Esophagus (tissue), 2 donors: ENCODE measurements at regions not wholly inside any gene's neighbourhood (a gene's known extent, or its start where the extent isn't known, plus 50 kb on each side); places are given as distances from the start of the nearest gene placed in this dataset.

ENCODE experiments used
- H3K27ac ChIP-seq, 2 donors: one replicate each; pipeline ENCODE4 v1.5.1; 2013; ENCODE audit warnings: low read depth in 2 of 2, mild to moderate bottlenecking in 2 of 2, inconsistent platforms in 1 of 2, low read length in 1 of 2, moderate library complexity in 1 of 2
- H3K27me3 ChIP-seq, 2 donors: one replicate each; pipeline ENCODE4 v1.6.1; 2013; ENCODE audit warnings: low read length in 2 of 2, control low read depth in 1 of 2, mild to moderate bottlenecking in 1 of 2; ENCODE audit not compliant: insufficient read depth in 2 of 2, control insufficient read depth in 1 of 2
- H3K36me3 ChIP-seq, 2 donors: one replicate each; pipeline ENCODE4 v1.6.1; 2013; ENCODE audit warnings: low read length in 1 of 2; ENCODE audit not compliant: control insufficient read depth in 2 of 2, insufficient read depth in 2 of 2
- H3K4me1 ChIP-seq, 2 donors: one replicate each; pipeline ENCODE4 v1.6.1; 2013; ENCODE audit warnings: low read length in 1 of 2; ENCODE audit not compliant: control insufficient read depth in 2 of 2, insufficient read depth in 2 of 2
- H3K4me3 ChIP-seq, 2 donors: one replicate each; pipeline ENCODE4 v1.5.1; 2013; ENCODE audit warnings: low read length in 2 of 2, mild to moderate bottlenecking in 2 of 2, low read depth in 1 of 2, moderate library complexity in 1 of 2
- H3K9me3 ChIP-seq, 2 donors: one replicate each; pipeline ENCODE4 v1.6.1; 2013; ENCODE audit warnings: mild to moderate bottlenecking in 2 of 2, low read depth in 1 of 2, low read length in 1 of 2, moderate library complexity in 1 of 2; ENCODE audit not compliant: control insufficient read depth in 2 of 2, insufficient read depth in 1 of 2
- WGBS, 2 donors: extraction: QIAGEN DNeasy Blood & Tissue Kit; methylation state at CpG; one replicate each; pipeline ENCODE4 v1.1.7; 2013; 5-methylcytosine and 5-hydroxymethylcytosine counted together
- donor health status: healthy with polysubstance abuse.
- donor health status: Bipolar disorder and iron deficiency.

GRCh38 chr15:69517052-69517451, 64.4 kb downstream of the RPLP1 start:
- no peak overlapping the region for H3K27ac ChIP-seq
- no peaks in the 10 kb centered on the region for H3K4me1 ChIP-seq
- H3K27me3 ChIP-seq: peaks cover 0 to 3% of the 10 kb centered on the region in 2 donors
- 72 to 73% methylated on average over 2 of the region's 2 CpGs for WGBS, 2 donors
- no peaks in the 10 kb centered on the region for H3K9me3 ChIP-seq
- H3K36me3 ChIP-seq: no peaks in the 10 kb centered on the region
- no peak overlapping the region for H3K4me3 ChIP-seq

DNA sequence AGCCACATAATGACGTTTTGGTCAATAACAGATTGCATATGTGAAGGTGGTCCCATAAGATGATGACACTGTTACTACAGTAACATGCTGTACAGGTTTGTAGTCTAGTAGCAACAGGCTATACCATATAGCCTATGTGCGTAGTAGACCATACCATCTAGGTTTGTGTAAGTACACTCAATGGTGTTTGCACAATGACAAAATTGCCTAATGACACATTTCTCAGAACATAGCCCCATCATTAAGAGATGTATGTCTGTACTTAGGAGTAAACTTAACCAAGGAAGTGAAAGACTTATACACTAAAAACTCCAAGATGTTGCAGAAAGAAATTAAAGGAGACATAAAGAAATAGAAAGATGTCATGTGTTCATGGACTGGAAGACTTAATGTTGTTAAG, 66.2 kb downstream of the RPLP1 start:
- Histone ChIP-seq H3K4me1 (no peaks in the 10 kb centered on the region), H3K9me3 (no peaks in the 10 kb centered on the region), H3K27me3 (no peaks in the 10 kb centered on the region), H3K36me3 (no peaks in the 10 kb centered on the region), H3K4me3 (no peak overlapping the region), H3K27ac (no peak overlapping the region)
- WGBS, 2 donors: 78 to 86% methylated on average over 2 of the region's 2 CpGs

GRCh38 chr15:69520067-69520466, 67.4 kb downstream of the RPLP1 start:
- Histone ChIP-seq H3K36me3 (no peaks in the 10 kb centered on the region), H3K9me3 (no peaks in the 10 kb centered on the region), H3K27me3 (no peaks in the 10 kb centered on the region), H3K27ac (no peak overlapping the region), H3K4me3 (no peak overlapping the region), H3K4me1 (no peaks in the 10 kb centered on the region)
- 50 to 54% methylated on average over 1 of the region's 1 CpG for WGBS, 2 donors

DNA sequence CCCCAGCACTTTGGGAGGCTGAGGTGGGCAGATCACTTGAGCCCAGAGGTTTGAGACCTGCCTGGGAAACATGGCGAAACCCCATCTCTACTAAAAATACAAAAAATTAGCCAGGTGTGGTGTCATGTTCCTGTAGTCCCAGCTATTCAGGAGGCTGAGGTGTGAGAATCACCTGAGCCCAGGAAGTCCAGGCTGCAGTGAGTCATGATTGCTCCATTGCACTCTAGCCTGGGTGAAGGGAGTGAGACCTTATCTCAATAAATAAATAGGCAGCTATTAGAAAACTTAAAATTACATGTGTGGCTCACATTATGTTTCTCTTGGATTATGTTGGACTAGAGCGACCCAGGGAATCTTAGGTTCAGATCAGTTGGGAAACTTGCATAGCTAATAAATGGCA, 69.7 kb downstream of the RPLP1 start:
- 89 to 92% methylated on average over 2 of the region's 2 CpGs for whole genome bisulfite sequencing, 2 donors
- Histone ChIP-seq H3K4me3 (no peak overlapping the region), H3K4me1 (no peaks in the 10 kb centered on the region), H3K36me3 (no peaks in the 10 kb centered on the region), H3K27ac (no peak overlapping the region), H3K9me3 (no peaks in the 10 kb centered on the region), H3K27me3 (no peaks in the 10 kb centered on the region)

GRCh38 chr15:69523010-69524001, 70.7 kb downstream of the RPLP1 start:
- 69 to 80% methylated on average over 5 of the region's 5 CpGs for WGBS, 2 donors
- Histone ChIP-seq H3K4me1 (no peaks in the 10 kb centered on the region), H3K27me3 (no peaks in the 10 kb centered on the region), H3K4me3 (no peak overlapping the region), H3K36me3 (no peaks in the 10 kb centered on the region), H3K27ac (no peak overlapping the region), H3K9me3 (no peaks in the 10 kb centered on the region)

DNA sequence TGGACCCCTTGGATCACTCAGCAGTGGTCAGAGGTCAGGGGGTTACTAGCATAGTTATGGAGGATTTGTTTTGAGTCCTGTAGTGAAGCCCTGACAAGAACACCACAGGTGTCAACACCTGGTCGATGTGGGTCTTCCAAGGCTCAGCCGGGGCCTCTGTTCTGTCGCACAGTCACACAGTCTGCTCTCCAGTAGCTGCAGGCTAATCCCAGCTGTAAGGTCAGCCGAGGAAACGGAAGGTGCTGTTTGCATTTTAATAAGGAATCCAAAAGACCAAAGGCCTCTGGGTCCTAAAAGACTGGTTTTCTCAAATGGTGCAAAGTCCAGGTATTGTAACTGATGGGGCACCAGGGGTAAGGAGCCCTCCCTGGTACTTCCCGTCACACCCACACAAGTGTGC, 71.7 kb downstream of the RPLP1 start:
- H3K36me3 ChIP-seq: no peaks in the 10 kb centered on the region
- no peaks in the 10 kb centered on the region for H3K4me1 ChIP-seq
- H3K4me3 ChIP-seq: no peak overlapping the region
- 61 to 68% methylated on average over 6 of the region's 6 CpGs for WGBS, 2 donors
- no peaks in the 10 kb centered on the region for H3K9me3 ChIP-seq
- H3K27me3 ChIP-seq: no peaks in the 10 kb centered on the region
- no peak overlapping the region for H3K27ac ChIP-seq

DNA sequence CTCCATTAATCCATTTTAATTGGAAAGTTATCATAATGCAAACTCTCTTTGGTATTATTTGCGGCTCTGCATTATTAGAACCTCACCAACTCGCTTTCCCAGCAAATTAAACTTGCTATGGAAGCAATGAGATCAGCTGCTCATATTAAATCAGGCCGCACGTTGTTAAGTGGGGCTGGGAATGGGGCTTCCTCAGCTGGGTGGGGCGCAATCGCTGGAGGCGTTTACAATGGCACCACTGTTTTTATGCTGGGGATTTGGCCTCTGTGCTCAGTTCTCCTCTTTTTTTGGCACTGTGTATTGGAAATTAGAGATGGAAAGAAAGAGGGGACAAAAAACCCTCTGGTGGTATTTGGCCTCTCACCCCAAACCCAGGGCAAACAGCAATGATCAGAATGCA, 72.2 kb downstream of the RPLP1 start:
- no peak overlapping the region for H3K27ac ChIP-seq
- 65 to 67% methylated on average over 7 of the region's 7 CpGs for WGBS, 2 donors
- no peak overlapping the region for H3K4me3 ChIP-seq
- H3K27me3 ChIP-seq: no peaks in the 10 kb centered on the region
- no peaks in the 10 kb centered on the region for H3K9me3 ChIP-seq
- no peaks in the 10 kb centered on the region for H3K4me1 ChIP-seq
- H3K36me3 ChIP-seq: no peaks in the 10 kb centered on the region

DNA sequence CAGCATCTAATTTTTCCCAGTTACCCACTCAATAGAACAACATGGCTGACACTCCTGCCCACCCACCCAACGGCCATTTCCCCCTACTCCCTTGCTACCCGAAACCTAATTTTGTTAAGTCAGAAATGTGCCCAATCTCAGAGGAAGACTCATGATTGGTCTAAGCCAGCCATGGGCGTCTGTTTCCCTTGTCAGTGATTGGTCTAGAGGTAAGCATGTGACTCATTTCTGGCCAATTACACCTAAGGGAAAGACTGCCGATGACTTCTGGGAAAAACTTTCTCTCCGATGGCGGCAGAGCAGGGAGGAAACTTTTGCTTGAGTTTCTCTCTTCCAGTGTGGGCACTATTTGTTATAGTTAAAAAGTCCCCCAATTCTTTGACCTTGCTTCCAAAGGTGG, 72.9 kb downstream of the RPLP1 start:
- H3K27me3 ChIP-seq: no peaks in the 10 kb centered on the region
- H3K4me3 ChIP-seq: no peak overlapping the region
- H3K9me3 ChIP-seq: no peaks in the 10 kb centered on the region
- no peaks in the 10 kb centered on the region for H3K4me1 ChIP-seq
- H3K27ac ChIP-seq: no peak overlapping the region
- no peaks in the 10 kb centered on the region for H3K36me3 ChIP-seq
- WGBS, 2 donors: 91 to 92% methylated on average over 6 of the region's 6 CpGs

- Histone ChIP-seq H3K4me1 (no peaks in the 10 kb centered on the region), H3K27ac (no peak overlapping the region), H3K27me3 (no peaks in the 10 kb centered on the region), H3K4me3 (no peak overlapping the region), H3K36me3 (no peaks in the 10 kb centered on the region), H3K9me3 (no peaks in the 10 kb centered on the region)
- 73 to 74% methylated on average over 17 of the region's 17 CpGs for WGBS, 2 donors
Observed at GRCh38 chr15:69526081-69527061, 73.8 kb downstream of the RPLP1 start.
